B cell (primary cell): ENCODE measurements at regions not wholly inside any gene's neighbourhood (a gene's known extent, or its start where the extent isn't known, plus 50 kb on each side); places are given as distances from the start of the nearest gene placed in this dataset.

Experiments used
- ATAC-seq: fragments of 200-7000 bp; cut with Tn5 transposase; one replicate; pipeline ENCODE4 v1.10.0; 2021; ENCODE audit warnings: low read depth, mild to moderate bottlenecking, moderate number of reproducible peaks, moderate library complexity
- CTCF ChIA-PET: fragments of 350-600 bp; sonication (Branson Sonifier 250); formaldehyde crosslinking; loops from one replicate; lab custom pipeline; 2021; ENCODE audit warnings: antibody characterized with exemption, inconsistent platforms; lab: Charles Lee
- POLR2A ChIA-PET: fragments of 350-600 bp; sonication (Branson Sonifier 250); formaldehyde crosslinking; loops from one replicate; lab custom pipeline; 2021; ENCODE audit warnings: antibody characterized with exemption; lab: Charles Lee
- DNase-seq: peaks from one replicate; pipeline ENCODE4 v3.0.0; 2013
- H2AFZ ChIP-seq: 2 replicates; pipeline ENCODE4 v1.6.1; 2012; ENCODE audit warnings: mild to moderate bottlenecking, low read depth, low read length; ENCODE audit not compliant: insufficient read depth, poor library complexity, severe bottlenecking
- H3K27ac ChIP-seq, 2 donors: 1 replicate in 1 of 2; 2 replicates in 1 of 2; pipeline ENCODE4 v1.5.1; 2012 to 2013; ENCODE audit warnings: low read length in 2 of 2, mild to moderate bottlenecking in 2 of 2, moderate library complexity in 1 of 2
- H3K27me3 ChIP-seq, 4 experiments: fragments of 200-600 bp in 1 of 4; sonication (generic) in 1 of 4; replicated peaks in 1 of 4; 1 replicate in 2 of 4; 2 replicates in 2 of 4; pipeline versions ENCODE4 v1.6.1 to v1.7.0; 2013 to 2016; ENCODE audit warnings: low read length in 3 of 4, mild to moderate bottlenecking in 2 of 4, mixed read lengths in 1 of 4, moderate library complexity in 1 of 4; ENCODE audit not compliant: insufficient read depth in 4 of 4, control insufficient read depth in 3 of 4; ENCODE audit errors: control extremely low read depth in 1 of 4
- H3K36me3 ChIP-seq, 2 experiments: replicated peaks in 1 of 2; 1 replicate in 1 of 2; 2 replicates in 1 of 2; pipeline versions ENCODE4 v1.6.1 to v1.7.1; 2013; ENCODE audit warnings: low read length in 1 of 2; ENCODE audit not compliant: insufficient read depth in 2 of 2, control insufficient read depth in 1 of 2; ENCODE audit errors: control extremely low read depth in 1 of 2, extremely low read depth in 1 of 2
- H3K4me1 ChIP-seq, 2 donors: fragments of 200-600 bp in 1 of 2; sonication (generic) in 1 of 2; 1 replicate in 1 of 2; 2 replicates in 1 of 2; pipeline versions ENCODE4 v1.5.1 to v1.6.1; 2013 to 2017; ENCODE audit warnings: low read length in 2 of 2; ENCODE audit not compliant: control insufficient read depth in 2 of 2, insufficient read depth in 2 of 2
- H3K4me2 ChIP-seq: replicated peaks from 2 replicates; pipeline ENCODE3; 2012; ENCODE audit warnings: mild to moderate bottlenecking, low read depth, low read length; ENCODE audit not compliant: poor library complexity, severe bottlenecking
- H3K4me3 ChIP-seq, 5 experiments: fragments of 200-600 bp in 1 of 5; sonication (generic) in 1 of 5; 1 replicate in 3 of 5; 2 replicates in 2 of 5; pipeline versions ENCODE4 v1.5.1 to v1.7.0; 2011 to 2016; ENCODE audit warnings: low read length in 4 of 5, mild to moderate bottlenecking in 4 of 5, low read depth in 2 of 5, control low read depth in 1 of 5, moderate library complexity in 1 of 5; ENCODE audit not compliant: insufficient read depth in 1 of 5; ENCODE audit errors: control extremely low read depth in 1 of 5, extremely low read depth in 1 of 5
- H3K79me2 ChIP-seq: fragments of 200-600 bp; sonication (generic); one replicate; pipeline ENCODE4 v1.6.0; 2016; ENCODE audit warnings: low read length; ENCODE audit not compliant: control insufficient read depth, insufficient read depth
- H3K9ac ChIP-seq: fragments of 200-600 bp; sonication (generic); 2 replicates; pipeline ENCODE4 v1.6.1; 2017; ENCODE audit warnings: mild to moderate bottlenecking, low read length, moderate library complexity
- H3K9me3 ChIP-seq, 3 donors: one replicate each; pipeline versions ENCODE4 v1.6.1 to v1.7.1; 2013; ENCODE audit warnings: low read length in 2 of 3; ENCODE audit not compliant: control insufficient read depth in 2 of 3, insufficient read depth in 1 of 3; ENCODE audit errors: control extremely low read depth in 1 of 3
- H4K20me1 ChIP-seq: 2 replicates; pipeline ENCODE4 v1.6.0; 2012; ENCODE audit warnings: mild to moderate bottlenecking, low read length; ENCODE audit not compliant: insufficient read depth, control insufficient read depth, poor library complexity, severe bottlenecking
- H3K27ac Mint-ChIP-seq: one replicate; pipeline ENCODE4 v1.8.0; 2021; ENCODE audit warnings: mixed read lengths
- H3K27me3 Mint-ChIP-seq: one replicate; pipeline ENCODE4 v1.8.0; 2021; ENCODE audit warnings: mixed read lengths
- H3K4me1 Mint-ChIP-seq: one replicate; pipeline ENCODE4 v1.8.0; 2021; ENCODE audit warnings: mixed read lengths
- H3K4me3 Mint-ChIP-seq: one replicate; pipeline ENCODE4 v1.8.0; 2021; ENCODE audit warnings: mixed read lengths
- H3K9me3 Mint-ChIP-seq: one replicate; pipeline ENCODE4 v1.8.0; 2022; ENCODE audit warnings: mixed read lengths; ENCODE audit not compliant: insufficient read depth
- EZH2 ChIP-seq: IDR thresholded peaks from 2 replicates; pipeline ENCODE4 v1.6.1; 2012; ENCODE audit warnings: borderline replicate concordance, low read depth, mild to moderate bottlenecking, moderate library complexity, low read length; ENCODE audit not compliant: insufficient read depth, poor library complexity, severe bottlenecking
- WGBS: methylation state at CpG from one replicate; pipeline ENCODE4 v1.1.5; 2013; ENCODE audit warnings: missing lambda C conversion rate; ENCODE audit not compliant: insufficient coverage; 5-methylcytosine and 5-hydroxymethylcytosine counted together
- intact Hi-C: fragments of 100-400 bp; cut with micrococcal nuclease; formaldehyde crosslinking; loops from one replicate; pipeline ENCODE4 v1.10.0; 2022
- TF ChIP-seq, protein P1 (sequence below): fragments of 200-600 bp; IDR thresholded peaks from one replicate; pipeline ENCODE4 v1.8.0; 2022; ENCODE audit warnings: antibody characterized with exemption, mild to moderate bottlenecking

DNA sequence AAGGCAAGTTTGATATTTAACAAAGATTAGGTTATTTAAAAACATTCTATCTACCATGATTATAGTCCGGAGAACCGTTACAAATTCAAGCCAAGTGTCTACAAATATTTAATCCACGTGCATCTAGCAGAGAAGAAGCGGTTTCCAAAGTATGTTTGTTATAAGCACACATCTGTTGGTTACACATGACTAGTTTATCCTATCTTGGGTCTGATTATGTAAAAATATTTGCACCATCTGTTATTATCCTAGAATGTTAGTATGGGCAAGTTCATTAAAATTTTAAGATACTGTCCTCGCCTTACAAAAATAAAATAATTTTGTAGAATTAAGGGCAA, 289.2 kb upstream of the VSTM2A start:
- Mint-ChIP-seq H3K9me3 (peaks cover 6% of the 10 kb centered on the region), H3K27ac (no peak overlapping the region), H3K4me3 (no peak overlapping the region), H3K27me3 (no peaks in the 10 kb centered on the region), H3K4me1 (no peaks in the 10 kb centered on the region)
- Histone ChIP-seq H3K9ac (no peak overlapping the region), H3K79me2 (no peaks in the 10 kb centered on the region), H3K9me3 (no peaks in the 10 kb centered on the region), H2AFZ (no peak overlapping the region), H3K4me2 (no peak overlapping the region), H3K4me3 (no peak overlapping the region), H3K36me3 (no peaks in the 10 kb centered on the region), H3K27me3 (no peaks in the 10 kb centered on the region), H3K4me1 (no peaks in the 10 kb centered on the region), H3K27ac (no peak overlapping the region), H4K20me1 (no peaks in the 10 kb centered on the region)
- DNase-seq (no peak), ATAC-seq (no peak)
- intact Hi-C loops = no loop called here
- TF ChIP-seq, protein P1, sequence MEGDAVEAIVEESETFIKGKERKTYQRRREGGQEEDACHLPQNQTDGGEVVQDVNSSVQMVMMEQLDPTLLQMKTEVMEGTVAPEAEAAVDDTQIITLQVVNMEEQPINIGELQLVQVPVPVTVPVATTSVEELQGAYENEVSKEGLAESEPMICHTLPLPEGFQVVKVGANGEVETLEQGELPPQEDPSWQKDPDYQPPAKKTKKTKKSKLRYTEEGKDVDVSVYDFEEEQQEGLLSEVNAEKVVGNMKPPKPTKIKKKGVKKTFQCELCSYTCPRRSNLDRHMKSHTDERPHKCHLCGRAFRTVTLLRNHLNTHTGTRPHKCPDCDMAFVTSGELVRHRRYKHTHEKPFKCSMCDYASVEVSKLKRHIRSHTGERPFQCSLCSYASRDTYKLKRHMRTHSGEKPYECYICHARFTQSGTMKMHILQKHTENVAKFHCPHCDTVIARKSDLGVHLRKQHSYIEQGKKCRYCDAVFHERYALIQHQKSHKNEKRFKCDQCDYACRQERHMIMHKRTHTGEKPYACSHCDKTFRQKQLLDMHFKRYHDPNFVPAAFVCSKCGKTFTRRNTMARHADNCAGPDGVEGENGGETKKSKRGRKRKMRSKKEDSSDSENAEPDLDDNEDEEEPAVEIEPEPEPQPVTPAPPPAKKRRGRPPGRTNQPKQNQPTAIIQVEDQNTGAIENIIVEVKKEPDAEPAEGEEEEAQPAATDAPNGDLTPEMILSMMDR = no peak
- no peak for TF ChIP-seq EZH2
- WGBS = 80% methylated on average over 1 of the region's 5 CpGs
- POLR2A ChIA-PET = no interaction called here
- CTCF ChIA-PET = no interaction called here

DNA sequence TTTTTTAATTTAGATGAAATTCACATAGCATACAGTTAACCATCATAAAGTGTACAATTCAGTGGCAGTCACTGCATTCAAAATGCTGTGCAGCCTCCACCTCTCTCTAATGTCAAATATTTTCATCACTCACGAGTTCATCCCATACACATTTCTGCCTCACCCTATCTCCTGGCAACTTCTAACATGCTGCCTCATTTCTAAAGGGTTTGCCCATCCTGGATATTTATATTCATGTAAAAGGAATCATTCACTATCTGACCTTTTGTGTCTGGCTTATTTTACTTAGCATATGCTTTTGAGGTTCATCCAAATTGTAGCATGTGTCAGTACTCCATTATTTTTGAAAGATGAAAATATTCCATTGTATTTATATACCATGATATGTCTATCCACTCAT, 286.9 kb upstream of the VSTM2A start:
- Mint-ChIP-seq H3K27ac (no peak overlapping the region), H3K27me3 (no peaks in the 10 kb centered on the region), H3K4me1 (no peaks in the 10 kb centered on the region), H3K9me3 (peaks cover 6% of the 10 kb centered on the region), H3K4me3 (no peak overlapping the region)
- ATAC-seq = no peak
- no peak overlapping the region for H3K4me2 ChIP-seq
- WGBS = no CpG with 5 or more reads among the region's 1 CpG
- no peak overlapping the region for H3K4me3 ChIP-seq
- H3K36me3 ChIP-seq = no peaks in the 10 kb centered on the region
- no peaks in the 10 kb centered on the region for H3K4me1 ChIP-seq
- no peak for DNase-seq
- TF ChIP-seq, protein P1 = no peak
- no peak for TF ChIP-seq EZH2
- POLR2A ChIA-PET = no interaction called here
- intact Hi-C loops = no loop called here
- H3K9ac ChIP-seq = no peak overlapping the region
- no peak overlapping the region for H2AFZ ChIP-seq
- H3K9me3 ChIP-seq = peaks cover 0 to 5% (median 0%) of the 10 kb centered on the region in 3 donors
- H3K79me2 ChIP-seq = no peaks in the 10 kb centered on the region
- no peaks in the 10 kb centered on the region for H3K27me3 ChIP-seq
- CTCF ChIA-PET = no interaction called here
- H4K20me1 ChIP-seq = no peaks in the 10 kb centered on the region
- no peak overlapping the region for H3K27ac ChIP-seq
